NCI-H774 (cell line): ENCODE measurements at regions not wholly inside any gene's neighbourhood (a gene's known extent, or its start where the extent isn't known, plus 50 kb on each side); places are given as distances from the start of the nearest gene placed in this dataset.

Source experiments
- DNase-seq: peaks from one replicate; lab custom pipeline; 2025; lab: John Stamatoyannopoulos, UW

GRCh38 chr2:238790126-238790832 lies 57.6 kb upstream of the TWIST2 start:
- DNase-seq, result no peak

GRCh38 chr2:238790833-238791230 lies 57.1 kb upstream of the TWIST2 start:
- DNase-seq, result no peak

- no peak for DNase-seq
These were observed 56.5 kb upstream of the TWIST2 start for GRCh38 chr2:238791354-238791753.

GRCh38 chr2:238793306-238793705 lies 54.6 kb upstream of the TWIST2 start:
- no peak for DNase-seq

- no peak for DNase-seq
These were observed 54.0 kb upstream of the TWIST2 start for GRCh38 chr2:238793801-238794449.

GRCh38 chr2:238796223-238796885 lies 51.5 kb upstream of the TWIST2 start:
- no peak for DNase-seq

GRCh38 chr2:238797537-238797936 lies 50.3 kb upstream of the TWIST2 start:
- no peak for DNase-seq
